ENCODE measurements at regions not wholly inside any gene's neighbourhood (a gene's known extent, or its start where the extent isn't known, plus 50 kb on each side); places are given as distances from the start of the nearest gene placed in this dataset.
"Not testable (repeated sequence)": the region's sequence is repeated elsewhere in the genome, so short reads cannot be mapped to it uniquely, and the experiment has no call there.

DNA sequence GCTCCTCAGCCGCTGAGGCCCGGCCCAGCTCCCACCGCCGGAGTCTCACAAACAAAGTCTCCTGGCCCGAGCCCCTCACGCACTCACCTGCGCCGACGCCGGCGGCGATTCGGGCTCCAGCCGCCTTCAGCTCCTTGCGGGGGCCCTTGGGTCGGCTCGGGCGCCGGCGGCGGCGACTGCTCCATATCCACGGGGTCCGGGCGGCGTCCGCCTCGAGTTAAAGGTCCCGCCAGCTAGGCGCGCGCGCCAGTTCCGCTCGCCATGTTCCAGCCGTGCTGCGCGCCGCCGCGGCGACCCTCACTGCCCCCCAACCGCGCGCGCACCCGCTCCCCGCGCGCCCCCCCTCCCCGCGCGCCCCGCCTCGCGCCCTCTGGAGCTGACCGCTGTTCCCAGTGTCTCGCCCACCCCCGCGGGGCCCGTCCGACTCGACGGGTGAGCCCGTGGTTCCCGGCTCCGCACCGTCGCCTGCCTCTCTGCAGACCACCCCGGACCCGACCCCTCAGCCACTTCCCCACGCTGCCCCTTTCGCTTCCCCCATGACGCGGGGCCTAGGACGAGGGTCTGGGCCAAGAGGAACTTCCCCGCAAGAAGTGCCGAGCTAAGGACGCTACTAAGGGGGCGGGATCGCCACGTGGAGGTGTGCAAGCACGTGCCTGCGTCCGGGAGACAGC lies 396.1 kb downstream of the ZNF33B start:
- Histone ChIP-seq H3K4me1 (no peaks in the 10 kb centered on the region), H3K4me3 (no peak overlapping the region), H3K27ac (no peak overlapping the region), H3K27me3 (no peaks in the 10 kb centered on the region), H3K9me3 (no peaks in the 10 kb centered on the region), H3K36me3 (no peaks in the 10 kb centered on the region)
- ATAC-seq (no peak), DNase-seq (no peak)
- intact Hi-C loops (cut with DNase I), result no loop called here
- TF ChIP-seq, protein P1, sequence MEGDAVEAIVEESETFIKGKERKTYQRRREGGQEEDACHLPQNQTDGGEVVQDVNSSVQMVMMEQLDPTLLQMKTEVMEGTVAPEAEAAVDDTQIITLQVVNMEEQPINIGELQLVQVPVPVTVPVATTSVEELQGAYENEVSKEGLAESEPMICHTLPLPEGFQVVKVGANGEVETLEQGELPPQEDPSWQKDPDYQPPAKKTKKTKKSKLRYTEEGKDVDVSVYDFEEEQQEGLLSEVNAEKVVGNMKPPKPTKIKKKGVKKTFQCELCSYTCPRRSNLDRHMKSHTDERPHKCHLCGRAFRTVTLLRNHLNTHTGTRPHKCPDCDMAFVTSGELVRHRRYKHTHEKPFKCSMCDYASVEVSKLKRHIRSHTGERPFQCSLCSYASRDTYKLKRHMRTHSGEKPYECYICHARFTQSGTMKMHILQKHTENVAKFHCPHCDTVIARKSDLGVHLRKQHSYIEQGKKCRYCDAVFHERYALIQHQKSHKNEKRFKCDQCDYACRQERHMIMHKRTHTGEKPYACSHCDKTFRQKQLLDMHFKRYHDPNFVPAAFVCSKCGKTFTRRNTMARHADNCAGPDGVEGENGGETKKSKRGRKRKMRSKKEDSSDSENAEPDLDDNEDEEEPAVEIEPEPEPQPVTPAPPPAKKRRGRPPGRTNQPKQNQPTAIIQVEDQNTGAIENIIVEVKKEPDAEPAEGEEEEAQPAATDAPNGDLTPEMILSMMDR (IDR thresholded peaks at IDR 0.05), result no peak

GRCh38 chr10:42236401-42236800 lies 402.0 kb downstream of the ZNF33B start:
- H3K9me3 ChIP-seq; ATAC-seq; H3K4me1 ChIP-seq; H3K27ac ChIP-seq; H3K36me3 ChIP-seq; H3K27me3 ChIP-seq; H3K4me3 ChIP-seq; intact Hi-C loops (cut with DNase I); DNase-seq: not testable (repeated sequence)

DNA sequence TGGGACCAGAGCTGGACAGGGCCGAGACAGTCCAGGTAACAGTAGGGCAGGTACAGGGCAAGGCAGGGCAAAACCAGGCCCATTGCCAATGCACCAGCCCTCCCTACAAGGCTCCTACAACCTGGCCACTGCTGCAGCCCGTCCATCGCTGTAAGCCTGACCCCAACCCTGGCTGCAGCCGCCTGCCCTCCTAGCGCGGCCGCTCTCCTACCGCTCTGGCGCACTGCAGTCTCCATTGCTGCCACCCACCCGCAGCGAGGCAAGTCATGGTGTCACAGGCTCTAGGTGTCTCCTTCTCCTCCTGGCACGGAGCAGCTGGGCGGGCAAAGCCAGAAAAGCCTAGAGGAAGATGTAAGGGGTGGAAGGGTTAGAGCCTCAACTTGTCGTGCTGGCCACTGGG lies 402.6 kb downstream of the ZNF33B start:
- ATAC-seq; H3K4me1 ChIP-seq; H3K9me3 ChIP-seq; intact Hi-C loops (cut with DNase I); H3K36me3 ChIP-seq; H3K27ac ChIP-seq; H3K4me3 ChIP-seq; H3K27me3 ChIP-seq: not testable (repeated sequence)
- DNase-seq, result peak; percentile 44

- intact Hi-C loops (cut with DNase I), result not testable (repeated sequence)
- peak; percentile 39 for DNase-seq
Observed at GRCh38 chr10:42235241-42235640, 403.1 kb downstream of the ZNF33B start.

DNA sequence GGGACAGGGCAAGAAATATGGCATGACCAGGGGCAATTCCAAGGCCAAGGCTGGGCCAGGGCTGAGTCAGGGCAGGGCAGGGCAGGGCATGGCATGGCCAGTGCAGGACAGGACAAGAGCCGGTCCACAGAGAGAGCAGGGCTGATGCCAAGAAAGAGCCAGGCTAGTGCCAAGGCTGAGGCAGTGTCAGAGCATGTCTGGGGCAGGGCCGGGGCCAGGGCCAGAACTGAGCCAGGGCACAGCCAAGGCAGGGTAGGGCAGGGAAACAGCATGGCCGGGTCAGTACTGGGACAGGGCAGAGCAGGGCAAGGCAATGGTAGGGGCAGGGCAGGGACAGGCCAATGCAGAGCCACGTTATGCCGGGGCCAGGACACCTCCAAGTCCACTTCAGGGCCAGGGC lies 403.9 kb downstream of the ZNF33B start:
- H3K4me3 ChIP-seq; H3K27ac ChIP-seq; intact Hi-C loops (cut with DNase I); ATAC-seq; H3K27me3 ChIP-seq; H3K9me3 ChIP-seq; H3K4me1 ChIP-seq; DNase-seq; H3K36me3 ChIP-seq: not testable (repeated sequence)

More at GRCh38 chr10:42235241-42235640, 403.1 kb downstream of the ZNF33B start:
- not testable (repeated sequence) for H3K4me3 ChIP-seq, H3K36me3 ChIP-seq, H3K27me3 ChIP-seq, ATAC-seq, H3K27ac ChIP-seq, H3K9me3 ChIP-seq, H3K4me1 ChIP-seq

- H3K27me3 ChIP-seq, ATAC-seq, DNase-seq: not testable (repeated sequence)
Observed at GRCh38 chr10:42233461-42234206, 404.7 kb downstream of the ZNF33B start.

DNA sequence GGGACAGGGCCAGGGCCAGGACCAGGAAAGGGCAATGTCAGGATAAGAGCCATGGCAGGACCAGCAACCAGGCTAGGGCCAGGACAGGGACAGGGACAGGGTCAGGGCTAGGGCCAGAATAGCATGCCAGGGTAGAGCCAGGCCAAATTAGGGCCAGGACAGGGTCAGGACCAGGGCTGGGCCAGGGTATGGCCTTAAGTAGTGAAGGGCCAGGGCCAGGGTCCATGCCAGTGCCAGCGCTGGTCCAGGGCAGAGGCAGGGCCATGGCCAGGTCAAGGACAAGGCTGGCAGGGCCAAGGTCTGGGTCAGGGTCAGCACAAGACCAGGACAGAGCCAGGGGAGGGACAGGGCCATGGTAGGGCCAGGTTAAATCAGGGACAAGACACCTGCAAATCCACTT lies 405.4 kb downstream of the ZNF33B start:
- H3K9me3 ChIP-seq; H3K4me3 ChIP-seq; H3K36me3 ChIP-seq; H3K27ac ChIP-seq; H3K27me3 ChIP-seq; DNase-seq; H3K4me1 ChIP-seq; ATAC-seq; intact Hi-C loops (cut with DNase I): not testable (repeated sequence)

More at GRCh38 chr10:42233461-42234206, 404.7 kb downstream of the ZNF33B start:
- H3K4me3 ChIP-seq; H3K4me1 ChIP-seq; H3K27ac ChIP-seq; H3K36me3 ChIP-seq; H3K9me3 ChIP-seq; intact Hi-C loops (cut with DNase I): not testable (repeated sequence)

DNA sequence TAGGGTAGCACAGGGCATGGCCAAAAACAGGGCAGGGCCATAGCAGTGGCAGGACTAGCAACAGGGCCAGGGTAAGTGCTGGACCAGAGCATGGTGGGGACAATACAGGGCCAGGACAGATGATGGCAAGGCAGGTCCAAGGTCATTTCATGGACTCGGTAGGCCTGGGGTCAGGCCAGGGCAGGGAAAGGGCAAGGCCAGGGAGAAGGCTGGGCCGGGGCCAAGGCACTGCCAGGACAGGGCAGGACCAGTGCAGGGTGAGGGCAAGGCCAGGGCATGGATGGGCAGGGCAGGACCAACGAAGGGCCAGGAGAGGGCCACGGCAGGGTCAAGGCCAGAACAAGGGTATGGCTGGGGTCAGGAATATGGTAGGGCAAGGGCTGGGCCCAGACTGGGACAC lies 407.6 kb downstream of the ZNF33B start:
- ATAC-seq; H3K4me3 ChIP-seq; H3K27me3 ChIP-seq; H3K36me3 ChIP-seq; intact Hi-C loops (cut with DNase I); H3K9me3 ChIP-seq; H3K4me1 ChIP-seq; H3K27ac ChIP-seq: not testable (repeated sequence)
- DNase-seq, result peak; percentile 56

GRCh38 chr10:42230115-42230514 lies 408.3 kb downstream of the ZNF33B start:
- H3K27ac ChIP-seq; H3K4me1 ChIP-seq; DNase-seq; H3K27me3 ChIP-seq; H3K9me3 ChIP-seq; H3K4me3 ChIP-seq; ATAC-seq; intact Hi-C loops (cut with DNase I); H3K36me3 ChIP-seq: not testable (repeated sequence)

- H3K27ac ChIP-seq; ATAC-seq; H3K36me3 ChIP-seq; H3K4me1 ChIP-seq; H3K9me3 ChIP-seq; H3K4me3 ChIP-seq; intact Hi-C loops (cut with DNase I); H3K27me3 ChIP-seq; DNase-seq: not testable (repeated sequence)
Observed at GRCh38 chr10:42227859-42228258, 410.5 kb downstream of the ZNF33B start.

DNA sequence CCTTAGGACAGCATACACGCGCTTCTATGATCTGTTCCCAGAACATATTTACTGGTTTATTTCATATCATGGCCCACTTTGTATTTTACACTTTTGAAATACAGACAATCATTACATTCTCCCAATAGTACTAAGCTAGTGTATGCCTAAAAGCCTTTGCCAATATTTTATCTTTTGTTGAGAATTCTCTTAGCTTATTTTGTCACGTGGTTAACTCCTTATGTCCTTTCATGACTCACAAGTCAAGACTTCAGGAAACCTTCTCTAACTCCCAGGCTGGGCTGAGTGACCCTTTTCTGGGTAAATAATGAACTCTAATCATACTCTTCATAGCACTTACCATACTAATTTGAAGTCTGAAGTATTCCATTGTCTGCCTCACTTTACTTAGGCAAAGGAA lies 444.8 kb downstream of the ZNF33B start:
- H3K27ac ChIP-seq; H3K4me1 ChIP-seq; H3K9me3 ChIP-seq; DNase-seq; ATAC-seq; H3K4me3 ChIP-seq; H3K27me3 ChIP-seq; intact Hi-C loops (cut with DNase I); H3K36me3 ChIP-seq: not testable (repeated sequence)

Measured in upper lobe of right lung (tissue), 1 donor.